Mesodermal cell (in vitro differentiated cells): ENCODE measurements at regions not wholly inside any gene's neighbourhood (a gene's known extent, or its start where the extent isn't known, plus 50 kb on each side); places are given as distances from the start of the nearest gene placed in this dataset.

Source experiments
- H3K27ac ChIP-seq: 2 replicates; pipeline ENCODE4 v1.7.0; 2013; ENCODE audit warnings: mild to moderate bottlenecking, low read depth, low read length, moderate library complexity; ENCODE audit not compliant: severe bottlenecking
- H3K36me3 ChIP-seq: 2 replicates; pipeline ENCODE4 v1.7.1; 2013; ENCODE audit warnings: mild to moderate bottlenecking, low read length, moderate library complexity; ENCODE audit not compliant: control insufficient read depth, insufficient read depth
- H3K4me1 ChIP-seq: one replicate; pipeline ENCODE4 v1.7.1; 2013; ENCODE audit warnings: mild to moderate bottlenecking, low read length; ENCODE audit not compliant: insufficient read depth, control insufficient read depth, poor library complexity, severe bottlenecking
- H3K4me3 ChIP-seq: 2 replicates; pipeline ENCODE4 v1.7.0; 2013; ENCODE audit warnings: low read length, control low read depth, mild to moderate bottlenecking; ENCODE audit not compliant: insufficient read depth, poor library complexity, severe bottlenecking; ENCODE audit errors: extremely low read depth
- H3K9me3 ChIP-seq: 2 replicates; pipeline ENCODE4 v1.7.1; 2013; ENCODE audit warnings: mild to moderate bottlenecking, low read length, moderate library complexity; ENCODE audit not compliant: control insufficient read depth
- WGBS, 2 experiments: methylation state at CpG; one replicate each; pipeline ENCODE4 v1.1.5; 2013; ENCODE audit warnings: missing lambda C conversion rate in 2 of 2; ENCODE audit not compliant: insufficient coverage in 2 of 2; 5-methylcytosine and 5-hydroxymethylcytosine counted together

GRCh38 chr7:114317450-114318098 lies 97.0 kb upstream of the FOXP2 start:
- WGBS, 2 experiments: 15 to 33% methylated on average over 2 of the region's 2 CpGs
- H3K4me3 ChIP-seq: no peak overlapping the region
- no peaks in the 10 kb centered on the region for H3K9me3 ChIP-seq
- H3K27ac ChIP-seq: no peak overlapping the region
- H3K4me1 ChIP-seq: no peaks in the 10 kb centered on the region
- no peaks in the 10 kb centered on the region for H3K36me3 ChIP-seq

- 100% methylated on average over 1 of the region's 1 CpG; no CpG with 5 or more reads in 1 of the 2 experiments for WGBS, 2 experiments
- Histone ChIP-seq H3K36me3 (no peaks in the 10 kb centered on the region), H3K9me3 (no peaks in the 10 kb centered on the region), H3K4me1 (no peaks in the 10 kb centered on the region), H3K27ac (no peak overlapping the region), H3K4me3 (no peak overlapping the region)
Measured at GRCh38 chr7:114312649-114313048, 102.0 kb upstream of the FOXP2 start.

- no peaks in the 10 kb centered on the region for H3K36me3 ChIP-seq
- no peaks in the 10 kb centered on the region for H3K9me3 ChIP-seq
- no peak overlapping the region for H3K4me3 ChIP-seq
- 89 to 90% methylated on average over 4 to 5 of the region's 6 CpGs for WGBS, 2 experiments
- no peak overlapping the region for H3K27ac ChIP-seq
- H3K4me1 ChIP-seq: no peaks in the 10 kb centered on the region
Measured at GRCh38 chr7:114310345-114311110, 104.1 kb upstream of the FOXP2 start.

GRCh38 chr7:114309729-114310128 lies 104.9 kb upstream of the FOXP2 start:
- Histone ChIP-seq H3K9me3 (no peaks in the 10 kb centered on the region), H3K36me3 (no peaks in the 10 kb centered on the region), H3K4me1 (no peaks in the 10 kb centered on the region), H3K4me3 (no peak overlapping the region), H3K27ac (no peak overlapping the region)
- 80 to 100% methylated on average over 1 of the region's 2 CpGs for WGBS, 2 experiments

GRCh38 chr7:114303301-114303700 lies 111.3 kb upstream of the FOXP2 start:
- Histone ChIP-seq H3K36me3 (no peaks in the 10 kb centered on the region), H3K4me3 (no peak overlapping the region)

GRCh38 chr7:114302858-114303257 lies 111.8 kb upstream of the FOXP2 start:
- no peak overlapping the region for H3K4me3 ChIP-seq
- no peaks in the 10 kb centered on the region for H3K4me1 ChIP-seq
- no peak overlapping the region for H3K27ac ChIP-seq
- H3K36me3 ChIP-seq: no peaks in the 10 kb centered on the region
- H3K9me3 ChIP-seq: no peaks in the 10 kb centered on the region
- 66 to 96% methylated on average over 2 of the region's 4 CpGs for WGBS, 2 experiments

More at GRCh38 chr7:114303301-114303700, 111.3 kb upstream of the FOXP2 start:
- Histone ChIP-seq H3K9me3 (no peaks in the 10 kb centered on the region), H3K4me1 (no peaks in the 10 kb centered on the region), H3K27ac (no peak overlapping the region)

- peaks cover 4% of the 10 kb centered on the region for H3K4me1 ChIP-seq
- 90 to 100% methylated on average over 1 of the region's 4 CpGs for WGBS, 2 experiments
- H3K36me3 ChIP-seq: no peaks in the 10 kb centered on the region
- H3K9me3 ChIP-seq: no peaks in the 10 kb centered on the region
- H3K27ac ChIP-seq: no peak overlapping the region
- no peak overlapping the region for H3K4me3 ChIP-seq
Measured at GRCh38 chr7:114298011-114298410, 116.6 kb upstream of the FOXP2 start.

GRCh38 chr7:114297121-114297520 lies 117.5 kb upstream of the FOXP2 start:
- H3K36me3 ChIP-seq: no peaks in the 10 kb centered on the region
- no peak overlapping the region for H3K4me3 ChIP-seq
- WGBS, 2 experiments: 91 to 97% methylated on average over 15 to 16 of the region's 16 CpGs

GRCh38 chr7:114295522-114295921 lies 119.1 kb upstream of the FOXP2 start:
- Histone ChIP-seq H3K4me1 (peaks cover 6% of the 10 kb centered on the region), H3K9me3 (no peaks in the 10 kb centered on the region), H3K36me3 (no peaks in the 10 kb centered on the region), H3K27ac (no peak overlapping the region), H3K4me3 (no peak overlapping the region)
- 86% methylated on average over 1 of the region's 1 CpG; no CpG with 5 or more reads in 1 of the 2 experiments for WGBS, 2 experiments

More at GRCh38 chr7:114297121-114297520, 117.5 kb upstream of the FOXP2 start:
- H3K27ac ChIP-seq: no peak overlapping the region
- no peaks in the 10 kb centered on the region for H3K9me3 ChIP-seq
- peaks cover 6% of the 10 kb centered on the region for H3K4me1 ChIP-seq

GRCh38 chr7:114294036-114294435 lies 120.6 kb upstream of the FOXP2 start:
- 100% methylated on average over 2 of the region's 3 CpGs; no CpG with 5 or more reads in 1 of the 2 experiments for WGBS, 2 experiments
- no peak overlapping the region for H3K4me3 ChIP-seq
- H3K4me1 ChIP-seq: peaks cover 6% of the 10 kb centered on the region
- no peak overlapping the region for H3K27ac ChIP-seq
- H3K36me3 ChIP-seq: no peaks in the 10 kb centered on the region
- no peaks in the 10 kb centered on the region for H3K9me3 ChIP-seq
